PC-3 (cell line): ENCODE measurements at regions not wholly inside any gene's neighbourhood (a gene's known extent, or its start where the extent isn't known, plus 50 kb on each side); places are given as distances from the start of the nearest gene placed in this dataset.

Experiments
- CTCF ChIP-seq: fragments of 300-600 bp; sonication (generic); conservative IDR thresholded peaks from 2 replicates; pipeline ENCODE4 v1.5.1; 2017; ENCODE audit warnings: antibody characterized with exemption, low read depth, mild to moderate bottlenecking, low read length
- EZH2 ChIP-seq: fragments of 300-600 bp; sonication (generic); IDR thresholded peaks from one replicate; pipeline ENCODE4 v1.6.1; 2017; ENCODE audit warnings: antibody characterized with exemption, mild to moderate bottlenecking, low read length; ENCODE audit not compliant: unreplicated experiment
- EZH2phosphoT487 ChIP-seq: fragments of 300-600 bp; sonication (generic); IDR thresholded peaks from 2 replicates; pipeline ENCODE4 v1.6.1; 2018; ENCODE audit warnings: mild to moderate bottlenecking, antibody characterized with exemption, low read length, borderline replicate concordance

- no peak for TF ChIP-seq CTCF
- no peak for TF ChIP-seq EZH2
- TF ChIP-seq EZH2phosphoT487: no peak
These were observed 281.7 kb upstream of the COL8A1 start for GRCh38 chr3:99356696-99357095.
